ENCODE measurements at regions not wholly inside any gene's neighbourhood (a gene's known extent, or its start where the extent isn't known, plus 50 kb on each side); places are given as distances from the start of the nearest gene placed in this dataset.
A peak's percentile ranks its signal among the peaks of the same experiment; 100 is the strongest.

GRCh38 chr14:76922092-76922491, 95.9 kb downstream of the LRRC74A start:
- H3K36me3 Mint-ChIP-seq (ENCODE audit: low read depth) = no peaks in the 10 kb centered on the region
- DNase-seq = no peak
- peaks cover 97% of the 10 kb centered on the region for H3K4me1 Mint-ChIP-seq
- H3K27me3 Mint-ChIP-seq (ENCODE audit: low read depth, poor library complexity) = peaks cover 6% of the 10 kb centered on the region
- H3K27ac Mint-ChIP-seq = no peak overlapping the region
- no peak overlapping the region for H3K4me3 Mint-ChIP-seq
- no peaks in the 10 kb centered on the region for H3K9me3 Mint-ChIP-seq
- no peak for TF ChIP-seq CTCF (IDR thresholded peaks at IDR 0.05)

GRCh38 chr14:76921088-76921399, 94.8 kb downstream of the LRRC74A start:
- H3K9me3 Mint-ChIP-seq = no peaks in the 10 kb centered on the region
- H3K27ac Mint-ChIP-seq = peak overlapping the region; percentile 38
- peaks cover 96% of the 10 kb centered on the region for H3K4me1 Mint-ChIP-seq
- DNase-seq = no peak
- no peak overlapping the region for H3K4me3 Mint-ChIP-seq
- H3K36me3 Mint-ChIP-seq (ENCODE audit: low read depth) = no peaks in the 10 kb centered on the region
- no peak for TF ChIP-seq CTCF (IDR thresholded peaks at IDR 0.05)
- peaks cover 3% of the 10 kb centered on the region for H3K27me3 Mint-ChIP-seq (ENCODE audit: low read depth, poor library complexity)

- H3K9me3 Mint-ChIP-seq = no peaks in the 10 kb centered on the region
- peak; percentile 52 for DNase-seq
- no peak overlapping the region for H3K27ac Mint-ChIP-seq
- H3K36me3 Mint-ChIP-seq (ENCODE audit: low read depth) = no peaks in the 10 kb centered on the region
- H3K4me3 Mint-ChIP-seq = peak overlapping the region; percentile 20
- TF ChIP-seq CTCF (IDR thresholded peaks at IDR 0.05) = no peak
- peaks cover 95% of the 10 kb centered on the region for H3K4me1 Mint-ChIP-seq
- H3K27me3 Mint-ChIP-seq (ENCODE audit: low read depth, poor library complexity) = peaks cover 2% of the 10 kb centered on the region
Observed at GRCh38 chr14:76920331-76921087, 94.3 kb downstream of the LRRC74A start.

DNA sequence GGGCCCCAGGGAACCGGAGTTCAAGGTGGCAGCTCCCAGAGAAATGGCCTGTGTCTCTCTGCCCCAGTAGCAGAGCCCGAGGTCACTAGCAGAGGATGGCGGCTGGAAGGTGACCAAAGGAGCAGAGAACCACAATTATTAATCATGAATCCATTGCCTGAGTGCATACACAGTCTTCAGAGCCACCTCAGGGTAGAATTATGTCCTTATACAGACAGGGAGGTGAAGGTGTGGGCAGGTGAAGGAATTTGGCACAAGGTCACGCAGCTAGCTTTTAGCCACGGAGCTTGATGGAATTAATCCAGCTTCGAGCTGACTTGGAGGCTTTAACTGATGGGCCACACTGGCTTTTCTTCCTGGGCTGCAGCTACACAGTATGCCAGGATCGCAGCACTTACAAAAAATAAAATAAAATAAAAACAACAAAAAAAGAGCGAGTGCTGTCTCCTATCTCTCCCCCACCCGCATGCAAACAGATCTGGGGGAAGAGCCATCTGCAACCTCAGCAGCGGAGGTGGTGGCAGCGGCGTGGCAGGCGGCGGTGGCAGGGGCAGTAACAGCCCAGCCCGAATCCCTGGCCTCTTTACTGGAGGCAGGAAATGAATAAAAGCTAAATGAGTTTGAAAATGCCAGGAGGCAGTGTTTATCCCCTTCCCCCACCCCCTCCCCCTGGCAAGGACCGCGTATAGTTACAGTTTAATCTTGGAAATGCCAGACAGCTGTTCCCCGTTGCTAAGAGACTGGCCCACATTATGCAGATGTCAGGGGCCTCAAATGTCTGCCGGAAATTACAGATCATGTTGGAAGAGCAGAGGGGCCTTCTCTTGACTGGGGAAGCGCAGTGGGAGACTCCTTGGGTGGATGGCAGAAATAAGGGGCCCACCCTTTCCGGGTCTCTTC, 93.5 kb downstream of the LRRC74A start:
- no peak for TF ChIP-seq CTCF (IDR thresholded peaks at IDR 0.05)
- Mint-ChIP-seq H3K9me3 (no peaks in the 10 kb centered on the region), H3K4me3 (peak overlapping the region; percentile 17), H3K27me3 (ENCODE audit: low read depth, poor library complexity) (peaks cover 7% of the 10 kb centered on the region), H3K4me1 (peaks cover 92% of the 10 kb centered on the region), H3K36me3 (ENCODE audit: low read depth) (no peaks in the 10 kb centered on the region), H3K27ac (peak overlapping the region; percentile 74)
- no peak for DNase-seq
